ENCODE measurements at regions not wholly inside any gene's neighbourhood (a gene's known extent, or its start where the extent isn't known, plus 50 kb on each side); places are given as distances from the start of the nearest gene placed in this dataset.
A peak's percentile ranks its signal among the peaks of the same experiment; 100 is the strongest.
"Not testable (repeated sequence)": the region's sequence is repeated elsewhere in the genome, so short reads cannot be mapped to it uniquely, and the experiment has no call there.

GRCh38 chr3:115204475-115204874, 57.4 kb upstream of the ZBTB20 start:
- DNase-seq: no peak

- no peak for DNase-seq
These were observed 61.1 kb upstream of the ZBTB20 start for GRCh38 chr3:115208066-115208750.

GRCh38 chr3:115211810-115212492, 64.9 kb upstream of the ZBTB20 start:
- DNase-seq: no peak

DNA sequence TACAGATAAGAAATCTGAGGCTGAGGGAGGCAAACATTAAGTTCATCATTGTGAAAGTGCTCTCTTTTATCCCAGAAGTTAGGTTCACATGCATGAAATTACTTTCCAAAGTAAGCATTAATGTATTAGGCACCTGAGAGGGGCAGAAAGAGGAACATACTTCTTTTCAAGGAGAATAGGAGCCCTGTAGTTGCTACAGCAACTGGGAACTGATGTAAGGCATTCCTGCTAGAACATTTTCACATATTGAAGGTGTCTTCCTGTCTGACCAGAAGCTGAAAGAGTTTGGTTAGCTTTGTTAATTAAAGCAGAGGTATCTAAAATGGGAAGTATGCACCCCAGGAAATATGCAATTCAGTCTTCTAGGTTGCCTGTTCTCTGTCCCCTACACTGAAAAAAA, 65.5 kb upstream of the ZBTB20 start:
- DNase-seq: no peak

DNA sequence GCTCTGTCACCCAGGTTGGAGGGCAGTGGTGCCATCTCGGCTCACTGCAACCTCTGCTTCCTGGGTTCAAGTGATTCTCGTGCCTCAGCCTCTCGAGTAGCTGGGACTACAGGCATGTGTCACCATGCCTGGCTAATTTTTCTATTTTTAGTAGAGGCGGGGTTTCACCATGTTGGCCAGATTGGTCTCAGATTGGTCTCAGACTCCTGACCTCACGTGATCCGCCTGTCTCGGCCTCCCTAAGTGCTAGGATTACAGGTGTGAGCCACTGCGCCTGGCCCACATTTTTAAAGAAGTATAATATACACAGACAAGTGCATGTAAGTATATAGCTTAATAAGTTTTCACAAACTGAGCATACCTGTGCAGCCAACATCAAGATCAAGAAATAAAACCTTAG, 66.0 kb upstream of the ZBTB20 start:
- DNase-seq: not testable (repeated sequence)

DNA sequence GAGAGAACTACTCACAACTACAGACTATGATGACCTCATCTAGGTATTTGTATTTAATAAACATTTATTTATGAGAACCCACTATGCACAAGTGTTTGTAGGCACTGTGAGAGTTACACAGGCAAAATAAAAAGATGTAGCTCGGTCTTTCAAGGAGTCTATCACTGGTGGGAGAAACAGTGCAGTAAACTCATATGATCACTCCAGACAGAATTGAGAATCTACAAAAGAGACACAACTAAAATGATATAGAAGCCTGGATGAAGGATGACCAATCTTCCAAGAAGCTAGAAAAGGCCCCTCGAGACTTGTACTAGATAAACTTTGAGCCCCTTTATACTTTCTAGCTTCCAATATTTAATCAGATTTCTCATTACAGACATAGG, 70.2 kb upstream of the ZBTB20 start:
- DNase-seq: no peak

DNA sequence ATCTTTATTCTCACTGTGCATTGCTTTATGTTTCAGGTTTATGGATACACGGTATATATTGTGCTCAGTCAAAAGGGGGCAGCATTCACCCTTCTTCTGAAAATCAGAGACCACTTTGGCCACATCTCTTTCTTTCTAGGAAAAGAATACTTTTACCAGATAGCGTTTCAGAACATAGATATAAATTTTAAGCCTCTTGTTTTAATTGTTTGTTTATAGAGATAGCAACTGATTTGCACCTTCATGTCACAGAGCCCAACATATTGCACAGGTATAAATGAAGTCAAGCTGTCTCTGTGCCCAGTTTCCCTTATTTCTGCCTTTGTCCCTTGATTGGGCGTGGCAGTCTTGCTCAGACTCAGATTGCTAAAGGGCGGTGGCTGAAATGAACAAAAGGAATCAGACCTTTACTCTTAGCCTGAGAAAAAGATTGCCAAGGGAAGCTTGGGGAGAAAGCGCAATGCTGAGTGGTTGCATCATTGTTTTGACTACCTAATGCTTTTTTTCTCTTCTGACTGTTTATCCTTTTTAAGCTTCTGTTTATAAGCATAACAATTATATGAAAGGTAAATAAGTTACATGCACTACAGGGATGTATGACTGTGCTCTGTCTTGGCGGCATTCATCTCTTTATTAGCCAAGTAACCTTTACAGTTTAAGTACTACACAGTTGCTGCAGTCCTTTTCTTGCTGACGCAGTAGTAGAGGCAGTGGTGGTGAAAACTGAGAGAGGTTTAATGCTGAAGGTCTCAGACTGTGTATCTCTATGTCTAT, 70.8 kb upstream of the ZBTB20 start:
- peak; percentile 16 for DNase-seq

GRCh38 chr3:115218859-115219258, 71.8 kb upstream of the ZBTB20 start:
- DNase-seq: no peak

DNA sequence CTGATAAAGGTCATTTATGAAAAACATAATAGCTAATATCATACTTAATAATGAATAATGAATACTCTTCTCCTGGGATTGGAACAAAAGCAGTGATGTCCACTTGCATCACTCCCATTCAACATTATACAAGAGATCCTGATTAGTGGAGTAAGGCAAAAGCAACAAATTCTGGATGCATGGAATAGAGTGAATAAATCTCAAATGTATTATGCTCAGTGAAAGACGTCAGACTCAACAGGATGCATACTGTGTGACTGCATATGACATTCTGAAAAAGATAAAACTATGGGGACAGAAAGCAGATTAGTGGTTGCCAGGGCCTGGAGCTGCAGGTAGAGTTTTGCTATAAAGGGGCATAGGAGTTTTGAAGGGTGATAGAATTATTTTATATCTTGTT, 77.6 kb upstream of the ZBTB20 start:
- DNase-seq: no peak

- DNase-seq: no peak
These were observed 79.9 kb upstream of the ZBTB20 start for GRCh38 chr3:115226844-115227445.

DNA sequence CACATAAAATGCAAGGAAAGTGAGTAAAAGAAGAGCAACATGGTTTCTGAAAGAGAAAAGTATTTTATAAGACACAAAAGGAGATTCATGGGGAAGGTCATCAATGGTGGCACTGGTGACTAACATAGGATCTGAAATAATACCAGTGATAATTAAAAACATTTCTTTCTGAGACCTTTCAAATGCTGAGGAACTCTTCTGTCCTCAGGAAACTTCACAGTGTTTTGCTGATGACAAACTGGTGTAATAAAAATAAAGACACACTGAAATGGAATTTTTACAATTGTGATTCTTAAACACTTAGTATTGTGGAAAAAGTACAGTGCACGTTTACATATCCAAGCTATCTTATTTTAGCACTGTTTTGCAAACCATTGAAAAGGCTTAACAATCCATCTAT, 80.4 kb upstream of the ZBTB20 start:
- no peak for DNase-seq

DNA sequence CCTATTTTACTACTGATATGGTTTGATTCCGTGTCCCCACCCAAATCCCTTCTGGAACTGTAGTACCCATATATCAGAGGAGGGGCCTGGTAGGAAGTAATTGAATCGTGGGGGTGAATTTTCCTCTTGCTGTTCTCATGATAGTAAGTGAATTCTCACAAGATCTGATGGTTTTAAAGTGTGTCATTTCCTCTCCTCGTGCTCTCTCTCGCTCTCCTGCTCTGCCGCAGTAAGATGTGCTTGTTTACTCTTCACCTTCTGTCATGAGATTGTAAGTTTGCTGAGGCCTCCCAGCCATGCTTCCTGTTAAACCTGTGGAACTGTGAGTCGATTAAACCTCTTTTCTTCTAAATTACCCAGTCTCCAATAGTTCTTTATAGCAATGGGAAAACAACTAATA, 81.2 kb upstream of the ZBTB20 start:
- DNase-seq: no peak

GRCh38 chr3:115232167-115232566, 85.1 kb upstream of the ZBTB20 start:
- no peak for DNase-seq

DNA sequence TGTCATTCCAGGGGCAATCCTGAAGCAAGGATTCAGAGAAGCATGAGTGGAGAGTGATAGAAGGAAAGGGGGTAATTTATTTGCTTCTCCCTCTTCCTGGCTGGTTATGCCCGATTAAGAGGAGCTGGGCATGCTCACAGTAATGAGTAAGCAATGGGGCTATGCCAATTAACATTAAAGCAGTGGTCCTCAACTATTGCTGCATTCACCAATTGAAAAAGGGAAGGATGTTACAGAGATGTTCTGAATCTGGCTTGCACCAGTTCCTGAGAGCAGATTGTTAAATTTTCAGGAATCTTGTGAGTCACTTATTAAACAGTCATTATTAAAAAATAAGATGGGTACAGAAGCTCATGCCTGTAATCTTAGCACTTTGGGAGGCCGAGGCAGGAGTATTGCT, 85.9 kb upstream of the ZBTB20 start:
- no peak for DNase-seq

GRCh38 chr3:115236496-115236895, 89.4 kb upstream of the ZBTB20 start:
- no peak for DNase-seq

DNA sequence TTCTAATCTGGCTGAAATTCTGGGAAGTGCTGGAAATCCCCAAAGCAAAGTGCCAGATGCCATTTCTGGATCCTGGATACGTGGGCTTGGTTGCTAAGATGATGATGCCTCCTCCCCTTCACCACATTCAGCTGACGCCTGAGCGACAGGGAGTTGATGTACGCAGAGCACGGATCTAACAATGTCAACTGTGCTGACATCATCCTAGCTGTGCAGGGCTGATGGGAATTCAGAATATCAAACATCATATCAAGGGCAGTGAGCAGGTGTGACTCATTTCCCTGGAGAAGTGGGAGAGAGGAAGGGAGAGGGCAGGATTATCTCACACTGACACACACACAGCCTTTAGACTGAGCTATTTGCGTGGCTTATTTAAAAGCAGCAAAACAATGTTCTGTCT, 92.6 kb upstream of the ZBTB20 start:
- no peak for DNase-seq

GRCh38 chr3:115244350-115244749, 97.3 kb upstream of the ZBTB20 start:
- DNase-seq: no peak

DNA sequence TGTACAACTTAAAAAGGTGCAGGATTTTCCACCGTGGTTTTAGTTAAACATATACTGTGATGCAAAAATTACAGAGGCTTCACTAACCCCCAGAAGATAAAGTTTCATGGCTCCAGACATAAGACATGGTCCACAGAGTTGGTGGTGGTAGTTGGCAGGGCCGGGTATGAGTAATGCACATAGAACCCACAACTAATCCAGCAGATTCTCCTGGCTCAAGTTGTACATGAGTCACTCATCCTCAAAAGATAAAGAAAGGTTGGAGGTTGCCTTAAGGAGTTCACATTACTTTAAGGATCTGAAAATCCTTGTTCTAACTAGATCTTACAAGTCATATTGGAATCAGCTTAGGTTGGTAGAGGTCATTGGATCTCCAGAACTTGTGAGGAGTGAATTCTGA, 98.3 kb upstream of the ZBTB20 start:
- DNase-seq: no peak

- DNase-seq: no peak
These were observed 98.8 kb upstream of the ZBTB20 start for GRCh38 chr3:115245899-115246298.

GRCh38 chr3:115246461-115247020, 99.5 kb upstream of the ZBTB20 start:
- no peak for DNase-seq

GRCh38 chr3:115248274-115248673, 101.2 kb upstream of the ZBTB20 start:
- no peak for DNase-seq

GRCh38 chr3:115251509-115251908, 104.4 kb upstream of the ZBTB20 start:
- DNase-seq: no peak

- no peak for DNase-seq
These were observed 105.6 kb upstream of the ZBTB20 start for GRCh38 chr3:115252679-115253078.
